Hematopoietic multipotent progenitor cell treated with erythropoietin and hydrocortisone succinate and interleukin-3 and kit ligand, for 17 days (in vitro differentiated cells): ENCODE measurements at regions not wholly inside any gene's neighbourhood (a gene's known extent, or its start where the extent isn't known, plus 50 kb on each side); places are given as distances from the start of the nearest gene placed in this dataset.

Experiments used
- DNase-seq: peaks from one replicate; pipeline ENCODE4 v3.0.0-alpha.2; 2015; ENCODE audit warnings: low spot score

GRCh38 chr12:76707772-76708171 lies 56.1 kb upstream of the ZDHHC17 start:
- DNase-seq, result no peak

- no peak for DNase-seq
Measured at GRCh38 chr12:76708296-76708695, 55.6 kb upstream of the ZDHHC17 start.

GRCh38 chr12:76711241-76711640 lies 52.7 kb upstream of the ZDHHC17 start:
- no peak for DNase-seq

GRCh38 chr12:76713130-76713529 lies 50.8 kb upstream of the ZDHHC17 start:
- DNase-seq, result peak; percentile 11

GRCh38 chr12:76713986-76714385 lies 49.9 kb upstream of the ZDHHC17 start:
- no peak for DNase-seq
